GM19372 (cell line): ENCODE measurements at regions not wholly inside any gene's neighbourhood (a gene's known extent, or its start where the extent isn't known, plus 50 kb on each side); places are given as distances from the start of the nearest gene placed in this dataset.

Experiments used
- ATAC-seq: cut with Tn5 transposase; IDR thresholded peaks from one replicate; pipeline ENCODE4 v1.9.1; 2021; ENCODE audit warnings: mild to moderate bottlenecking, low read depth, moderate library complexity; ENCODE audit not compliant: unreplicated experiment

DNA sequence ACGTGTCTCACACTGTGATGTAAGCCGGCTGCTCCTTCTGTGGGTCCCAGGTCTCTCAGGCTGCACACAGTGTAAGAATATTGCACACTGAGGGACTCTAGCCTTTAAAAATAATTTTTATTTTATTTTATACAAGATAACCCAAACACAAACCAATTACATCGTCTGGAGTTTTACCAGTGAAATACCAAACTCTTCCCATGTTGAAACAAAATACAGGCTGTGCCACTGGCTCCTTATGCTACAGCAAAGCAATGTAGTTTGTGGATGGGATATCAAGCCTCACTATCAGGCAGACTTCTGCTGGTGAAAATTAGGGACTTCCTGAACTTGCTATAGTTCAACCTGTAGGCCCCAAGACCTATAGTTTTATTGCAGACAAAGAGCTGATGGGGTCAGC, 311.3 kb upstream of the SLCO3A1 start:
- ATAC-seq: no peak

DNA sequence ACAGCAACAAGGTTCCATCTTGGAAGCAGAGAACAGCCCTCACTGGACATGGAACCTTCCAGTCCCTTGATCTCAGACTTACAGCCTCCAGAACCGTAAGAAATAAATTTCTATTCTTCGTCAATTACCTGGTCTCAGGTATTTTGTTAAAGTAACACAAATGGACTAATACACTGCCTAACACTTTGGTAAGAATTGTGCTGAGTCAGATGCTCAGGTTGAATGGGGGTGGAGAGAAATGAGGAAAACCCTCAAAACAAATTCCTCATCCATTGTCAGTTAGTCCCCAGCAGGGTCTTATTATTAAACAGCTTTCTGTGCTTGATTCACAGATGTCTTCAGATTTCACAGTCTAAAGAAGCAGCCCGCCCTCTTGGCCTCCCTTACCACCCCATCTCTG, 306.2 kb upstream of the SLCO3A1 start:
- no peak for ATAC-seq

DNA sequence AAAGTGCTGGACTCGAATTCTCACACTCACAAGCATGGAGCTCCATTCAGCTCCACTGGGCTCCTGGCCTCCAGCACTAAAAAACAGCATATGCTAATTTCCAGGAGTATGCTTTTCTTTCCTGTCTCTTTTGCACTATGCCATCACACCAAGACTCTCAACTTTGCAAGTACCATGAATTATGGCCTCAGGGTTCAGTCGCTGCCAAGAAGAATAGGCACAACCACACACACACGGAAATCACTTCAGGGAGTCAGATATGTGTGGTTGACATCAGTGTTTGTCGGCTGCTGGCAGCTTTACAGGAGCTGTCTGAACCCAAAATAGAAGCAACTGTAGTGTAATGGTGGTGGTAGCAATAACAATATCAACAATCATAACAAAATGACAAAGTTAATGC, 305.0 kb upstream of the SLCO3A1 start:
- no peak for ATAC-seq

DNA sequence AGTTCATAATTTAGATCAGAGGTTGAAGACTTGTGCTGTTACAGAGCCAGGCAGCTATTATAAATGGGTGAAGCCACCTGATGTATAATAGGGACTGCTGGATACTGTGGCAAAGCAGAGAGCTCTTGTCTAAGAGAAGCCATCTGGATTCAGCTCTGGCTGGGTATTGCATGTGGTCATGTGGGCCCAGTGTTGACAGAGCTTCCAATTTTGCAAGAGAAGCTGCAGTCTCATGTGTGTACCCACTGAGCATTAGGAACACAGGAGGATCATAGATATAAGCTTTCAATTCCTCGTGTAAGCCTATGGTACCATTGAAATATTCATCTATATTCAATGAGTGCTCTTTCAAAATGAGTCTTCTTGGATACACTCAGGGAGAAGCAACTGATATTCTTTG, 303.9 kb upstream of the SLCO3A1 start:
- ATAC-seq: no peak

DNA sequence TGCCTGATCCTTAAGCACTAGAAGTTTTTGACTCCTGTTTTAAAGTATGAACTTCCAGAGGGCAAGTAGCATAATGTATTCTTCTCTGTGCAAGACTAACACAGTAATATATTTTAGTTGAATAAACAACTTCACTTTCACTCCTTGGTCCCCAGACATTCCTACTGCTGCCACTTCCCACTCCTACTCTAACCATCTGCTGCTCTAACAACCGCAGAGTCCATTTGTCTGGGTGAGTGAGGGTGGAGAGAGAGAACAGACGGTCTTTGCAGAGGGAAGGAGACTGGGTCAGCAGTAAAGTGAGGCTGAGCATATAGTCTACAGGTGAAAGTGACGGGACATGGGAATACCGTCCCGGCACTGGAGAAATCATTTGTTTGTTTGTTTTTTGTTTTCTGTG, 301.0 kb upstream of the SLCO3A1 start:
- no peak for ATAC-seq

DNA sequence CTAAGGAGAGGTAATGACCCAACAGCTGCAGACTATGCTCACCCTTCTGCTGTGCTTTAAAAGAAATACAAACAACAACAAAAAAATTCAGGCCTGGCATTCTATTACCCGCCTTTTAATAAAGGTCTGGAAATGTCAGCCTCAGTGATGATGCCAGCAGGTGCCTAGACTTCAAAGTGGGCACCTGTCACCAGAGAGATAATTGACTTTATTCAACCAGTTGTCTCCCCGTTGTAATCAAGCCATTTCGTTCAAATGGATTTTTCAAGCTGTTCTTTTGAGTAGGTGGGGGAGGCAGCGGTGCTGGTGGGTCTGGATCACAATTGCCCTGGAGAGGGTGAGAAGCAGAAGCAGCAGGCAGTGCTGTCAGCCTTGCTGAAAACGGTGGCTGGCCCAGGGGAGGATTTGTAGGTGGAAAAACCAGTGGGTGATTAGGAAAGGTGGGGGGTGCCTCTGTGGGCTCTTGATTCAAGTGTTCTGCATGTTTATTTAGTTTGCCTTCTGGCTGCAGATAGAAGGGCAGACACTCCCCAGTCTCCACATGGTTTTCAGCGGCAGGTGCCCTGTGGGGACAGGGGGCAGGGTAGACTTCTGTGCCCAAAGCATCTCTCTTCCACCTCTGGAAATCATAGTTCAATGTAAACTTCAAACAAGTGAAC, 300.2 kb upstream of the SLCO3A1 start:
- ATAC-seq: no peak

DNA sequence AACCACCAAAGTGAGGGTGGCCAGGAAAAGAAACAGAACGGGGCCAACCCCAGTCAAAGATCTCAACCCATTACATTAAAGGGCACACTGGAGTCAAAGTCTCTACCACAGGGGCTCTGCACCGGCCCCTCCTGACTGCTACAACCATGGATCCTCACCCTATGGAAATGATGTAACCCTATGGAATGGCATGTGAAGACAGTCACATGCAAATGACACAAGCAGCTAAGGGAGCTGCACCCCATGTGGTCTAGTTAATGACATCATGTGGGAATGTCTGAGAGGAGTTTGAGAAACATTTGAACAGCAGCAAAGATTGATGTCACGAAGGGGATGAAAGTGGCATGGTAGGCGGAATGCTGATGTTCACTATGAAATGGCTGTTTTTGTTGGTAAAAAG, 298.2 kb upstream of the SLCO3A1 start:
- ATAC-seq: no peak

DNA sequence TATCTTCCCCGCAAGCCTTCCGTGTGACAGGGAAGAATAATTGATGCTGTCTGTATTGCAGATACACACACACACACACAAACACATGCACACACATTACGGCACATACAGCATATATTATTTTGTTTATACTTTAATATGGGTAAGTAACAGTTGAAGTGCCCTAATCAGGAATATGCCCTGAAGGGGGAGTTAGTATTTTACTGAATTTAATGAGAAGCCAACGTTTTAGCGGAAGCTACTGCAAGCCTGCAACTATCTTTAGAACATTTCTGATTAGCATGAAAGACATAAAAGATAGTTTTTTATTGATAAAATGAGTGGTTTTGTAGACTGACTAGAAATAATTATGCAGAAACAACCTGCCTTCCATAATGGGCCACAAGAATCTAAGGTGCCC, 296.6 kb upstream of the SLCO3A1 start:
- no peak for ATAC-seq

DNA sequence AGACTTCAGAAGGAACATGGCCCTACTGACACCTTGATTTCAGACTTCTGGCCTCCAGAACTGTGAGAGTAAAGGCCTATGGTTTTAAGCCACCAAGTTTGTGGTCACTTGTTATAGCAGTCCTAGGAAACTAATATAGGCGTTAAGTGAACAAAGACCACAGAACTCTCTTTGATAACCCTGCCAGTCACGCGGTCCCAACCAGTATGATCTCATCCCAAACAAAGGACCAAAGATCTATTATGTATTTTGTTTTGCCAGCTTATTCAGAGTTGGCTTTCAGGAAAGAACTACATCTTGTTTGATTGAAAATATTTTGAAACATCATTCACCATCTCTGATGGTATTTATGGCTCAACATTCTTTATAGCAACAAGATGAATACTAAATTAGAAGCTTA, 294.4 kb upstream of the SLCO3A1 start:
- ATAC-seq: no peak

DNA sequence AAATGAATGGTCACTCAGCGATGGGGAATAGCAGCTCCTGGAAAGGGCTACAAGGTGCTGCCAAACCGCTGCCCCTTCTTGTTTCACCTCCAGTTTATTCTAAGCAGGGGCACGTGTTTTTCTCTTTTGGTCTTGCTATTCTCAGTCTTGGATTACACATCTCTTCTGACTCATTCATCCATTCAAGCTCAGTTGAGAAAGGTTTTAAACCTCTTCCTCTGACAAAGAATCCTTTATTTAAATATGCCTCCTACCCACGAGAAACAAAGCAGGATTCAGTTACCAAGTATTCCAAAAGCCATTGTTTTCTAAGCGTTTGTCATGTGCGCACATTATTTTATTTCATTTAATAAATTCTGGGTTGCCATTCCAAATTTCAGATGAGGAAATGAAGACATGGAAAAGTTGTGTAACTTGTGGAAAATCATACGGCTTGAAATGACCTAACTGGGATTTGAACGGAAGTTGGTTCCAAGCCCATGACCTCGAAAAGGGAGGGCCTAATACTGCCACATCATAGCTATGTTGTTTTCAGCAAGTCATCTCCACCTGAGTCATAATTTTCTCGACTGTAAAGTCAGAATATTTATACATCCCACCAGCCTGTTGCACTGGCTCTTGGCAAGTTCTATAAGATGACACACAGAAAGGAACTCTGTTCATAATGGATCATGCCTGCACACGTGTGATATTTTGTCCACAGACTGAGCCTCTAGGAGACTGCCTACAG, 292.0 kb upstream of the SLCO3A1 start:
- no peak for ATAC-seq

DNA sequence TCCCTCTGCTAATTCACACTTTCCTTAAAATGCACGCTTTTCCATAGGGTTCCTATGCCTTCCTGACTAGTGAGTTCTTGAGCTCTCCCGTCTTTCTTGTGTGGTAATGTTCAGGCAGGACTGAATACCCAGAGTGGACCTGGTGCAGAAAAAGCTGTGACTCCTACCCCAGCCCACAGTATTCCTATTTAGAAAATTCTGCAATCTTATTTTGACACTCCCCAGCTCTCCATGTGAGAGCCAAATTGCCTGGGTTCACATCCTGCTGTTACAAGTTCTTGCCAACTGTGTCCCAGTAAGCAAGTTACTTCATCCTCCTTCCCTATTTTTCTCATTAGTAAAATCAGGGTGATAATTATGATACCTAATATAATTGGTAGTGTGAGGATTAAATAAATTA, 290.8 kb upstream of the SLCO3A1 start:
- no peak for ATAC-seq

DNA sequence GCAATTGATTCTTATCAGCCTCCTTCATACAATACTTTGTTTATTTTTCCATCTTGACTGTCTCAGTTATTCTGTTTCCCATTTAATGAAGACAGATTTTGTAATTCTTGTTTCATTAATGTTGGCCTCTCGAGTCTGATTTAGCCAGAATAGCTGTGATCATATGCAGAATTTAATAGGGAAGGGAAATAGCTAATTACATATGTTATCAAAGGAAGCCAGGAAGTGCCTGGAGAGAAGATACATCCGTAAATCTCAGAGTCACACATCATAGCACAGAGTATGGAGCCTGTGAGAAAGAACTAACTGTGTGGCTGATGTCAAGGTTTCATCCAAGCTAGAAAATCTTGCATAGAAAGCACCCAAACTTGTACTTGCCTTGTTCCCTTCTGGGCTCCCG, 288.9 kb upstream of the SLCO3A1 start:
- no peak for ATAC-seq

DNA sequence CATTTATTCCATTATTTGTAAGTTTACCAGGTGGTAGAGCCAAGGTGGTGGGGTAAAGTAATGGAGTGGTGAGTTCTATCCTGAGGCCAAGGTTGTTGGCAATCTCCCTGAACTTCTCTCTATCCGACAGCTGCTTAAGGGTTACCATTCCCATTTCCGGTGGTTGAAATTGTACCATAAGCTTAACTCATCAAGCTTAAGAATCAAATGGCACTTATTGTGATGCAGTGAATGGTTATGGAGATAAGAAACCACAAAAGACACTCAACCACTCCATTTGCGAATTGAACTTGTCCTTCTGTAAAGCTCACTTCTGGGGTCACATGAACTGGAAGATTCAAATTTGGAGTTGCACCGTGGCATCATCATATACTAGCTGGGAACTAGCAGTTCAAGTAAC, 287.4 kb upstream of the SLCO3A1 start:
- ATAC-seq: no peak

DNA sequence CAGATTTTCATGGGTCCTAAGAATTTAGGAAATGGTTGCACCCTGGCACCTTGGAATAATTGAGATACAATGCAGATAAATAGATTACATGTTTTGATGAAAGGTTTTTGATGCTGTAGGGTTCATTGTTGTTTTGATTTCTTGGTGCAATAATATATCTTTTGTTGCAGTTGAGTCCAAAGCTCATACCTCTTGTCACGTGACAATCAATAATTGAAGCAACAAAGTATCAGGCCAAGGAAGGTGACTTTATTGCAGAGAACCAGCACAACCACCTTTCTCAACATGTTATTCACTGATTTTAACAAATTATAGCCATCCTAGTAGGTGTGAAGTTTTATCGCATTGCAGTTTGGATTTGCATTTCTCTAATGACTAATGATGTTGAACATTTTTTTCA, 285.5 kb upstream of the SLCO3A1 start:
- ATAC-seq: no peak

DNA sequence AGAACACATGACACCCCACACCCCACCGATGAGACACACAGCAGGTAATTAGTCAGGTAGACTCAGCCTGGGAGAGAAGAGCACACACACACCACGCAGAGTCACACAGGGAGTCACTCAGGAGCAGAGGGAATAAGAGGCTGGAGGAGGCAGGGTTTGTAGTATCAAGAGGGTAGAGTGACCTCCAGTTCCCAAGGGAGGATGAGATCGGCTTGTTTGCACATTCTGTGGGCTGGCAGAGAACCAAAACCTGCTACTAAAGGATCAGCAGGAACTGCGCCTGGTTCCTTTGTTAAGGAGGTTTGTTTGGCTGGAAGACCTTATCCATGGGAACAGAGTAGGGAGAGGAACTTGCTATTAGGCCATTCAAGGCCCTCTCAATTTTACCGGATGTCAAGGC, 281.4 kb upstream of the SLCO3A1 start:
- no peak for ATAC-seq

DNA sequence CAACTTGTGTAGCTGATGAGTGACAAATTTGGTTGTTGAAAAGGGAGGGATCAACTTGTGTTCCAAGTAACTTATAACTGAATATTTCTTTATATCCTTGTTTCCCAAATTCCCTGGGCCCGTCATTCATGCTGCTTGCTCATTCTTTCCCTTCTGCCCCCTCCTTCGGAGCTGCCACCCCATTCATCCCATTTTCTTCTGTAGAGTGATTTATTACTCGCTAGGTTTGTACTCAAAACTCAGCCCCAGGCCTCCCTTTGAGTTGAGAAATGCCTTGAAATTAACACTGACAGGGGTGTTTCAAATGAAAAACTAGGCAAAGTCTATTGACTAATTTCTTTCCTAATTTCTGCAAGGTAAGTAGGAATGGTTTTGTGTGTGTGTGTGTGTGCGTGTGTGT, 277.4 kb upstream of the SLCO3A1 start:
- no peak for ATAC-seq

DNA sequence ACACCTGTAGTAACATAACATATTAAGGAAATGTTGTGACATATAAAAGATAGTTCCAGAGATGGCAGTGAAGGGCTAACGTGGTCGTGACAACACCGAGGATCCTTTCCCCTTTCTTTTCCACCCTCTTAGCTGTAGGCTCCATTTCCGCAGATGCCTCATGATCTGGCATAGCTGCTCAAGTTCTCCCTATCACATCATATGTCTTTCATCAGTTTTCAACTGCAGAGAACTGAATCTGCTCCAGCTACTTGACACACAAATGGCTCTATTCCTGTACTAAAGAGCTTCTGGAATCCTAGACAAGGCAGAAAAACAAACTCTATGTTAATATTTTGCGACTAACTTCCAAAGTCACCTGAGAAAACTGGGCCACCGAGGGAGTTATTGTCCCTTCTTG, 275.0 kb upstream of the SLCO3A1 start:
- no peak for ATAC-seq

DNA sequence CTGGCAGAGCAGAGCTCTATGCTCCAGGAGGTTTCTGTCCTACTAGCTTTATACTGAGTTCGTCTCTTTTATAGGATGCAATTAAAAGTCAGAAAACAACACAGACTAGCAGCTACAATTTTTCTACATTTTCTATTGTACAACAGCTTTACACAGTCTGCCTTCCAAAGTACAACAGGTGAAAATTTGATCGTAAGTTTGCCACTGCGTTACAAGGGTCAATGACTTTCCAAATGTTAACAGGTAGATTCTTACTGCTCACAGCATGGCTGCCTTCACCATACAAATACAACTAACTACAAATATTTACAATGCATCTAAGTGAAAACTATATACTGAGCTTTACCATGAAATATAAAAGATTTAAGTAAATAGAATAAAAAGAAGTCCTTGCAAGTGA, 268.6 kb upstream of the SLCO3A1 start:
- no peak for ATAC-seq

DNA sequence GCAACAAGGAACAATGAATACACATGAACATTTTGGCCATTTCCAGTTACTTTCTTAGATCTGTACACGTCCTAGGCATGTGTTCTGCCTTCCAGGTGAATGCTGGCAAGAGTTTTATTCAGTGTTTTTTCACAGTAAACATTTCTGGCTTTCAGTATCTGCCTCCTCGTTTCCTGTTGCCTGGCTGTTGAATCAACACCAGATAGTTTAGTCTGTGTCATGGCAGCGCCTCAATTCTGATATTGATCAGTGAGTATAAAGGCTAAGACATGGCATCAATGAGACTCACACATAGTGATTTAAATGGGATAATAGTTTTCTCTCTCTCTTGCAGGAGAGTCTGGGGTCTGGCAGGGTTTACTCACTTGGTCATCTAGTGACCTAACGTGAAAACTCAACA, 266.9 kb upstream of the SLCO3A1 start:
- ATAC-seq: no peak

DNA sequence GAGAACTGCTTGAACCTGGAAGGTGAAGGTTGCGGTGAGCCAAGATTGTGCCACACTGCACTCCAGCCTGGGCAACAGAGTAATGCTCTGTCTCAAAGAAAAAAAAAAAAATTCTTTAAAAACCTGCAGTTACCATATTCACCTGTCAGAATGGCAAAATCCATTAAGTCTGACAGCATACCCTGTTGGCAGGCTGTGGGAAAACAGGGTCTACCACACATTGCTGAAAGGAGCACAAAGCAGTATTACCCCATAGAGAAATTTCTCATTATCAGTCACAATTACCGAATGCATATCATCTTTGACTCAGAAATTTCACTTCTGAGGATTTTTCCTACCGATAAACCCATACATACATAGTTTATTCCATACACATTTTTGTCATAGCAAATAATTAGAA, 264.1 kb upstream of the SLCO3A1 start:
- ATAC-seq: no peak

DNA sequence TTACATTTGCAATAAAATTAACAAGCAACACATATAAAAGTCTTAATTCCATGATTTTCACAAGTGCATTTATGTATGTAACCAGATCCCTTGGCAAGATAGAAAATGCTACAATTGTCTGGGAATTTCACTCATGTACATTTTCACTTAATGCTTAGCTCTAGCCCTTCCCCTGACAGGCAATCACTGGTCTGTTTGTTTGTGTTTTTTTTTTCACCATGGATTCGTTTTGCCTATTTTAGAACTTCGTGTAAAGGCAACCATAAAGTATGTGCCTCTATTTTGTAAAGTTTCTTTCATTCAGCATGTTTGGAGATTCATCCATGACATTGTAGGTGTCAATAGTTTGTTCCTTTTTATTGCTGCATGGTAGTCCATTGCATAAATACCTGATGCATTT, 260.9 kb upstream of the SLCO3A1 start:
- ATAC-seq: no peak

DNA sequence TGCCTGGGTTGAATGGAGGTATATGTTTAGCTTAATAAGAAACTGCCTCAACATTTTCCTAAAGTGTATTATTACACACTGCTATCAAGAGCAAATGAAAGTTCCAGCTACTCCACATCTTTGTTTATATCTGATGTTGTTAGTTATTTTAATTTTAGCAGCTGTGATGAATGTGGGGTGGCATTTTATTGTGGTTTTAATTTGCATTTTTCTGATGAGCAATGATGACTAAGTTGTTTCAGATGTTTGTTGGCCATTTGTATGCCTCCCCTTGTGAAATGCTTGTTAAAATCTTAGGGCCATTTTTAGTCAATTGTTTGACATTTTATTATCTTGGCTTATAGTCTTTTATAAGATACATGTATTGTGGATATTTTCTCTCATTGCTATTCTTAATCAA, 260.4 kb upstream of the SLCO3A1 start:
- ATAC-seq: no peak

DNA sequence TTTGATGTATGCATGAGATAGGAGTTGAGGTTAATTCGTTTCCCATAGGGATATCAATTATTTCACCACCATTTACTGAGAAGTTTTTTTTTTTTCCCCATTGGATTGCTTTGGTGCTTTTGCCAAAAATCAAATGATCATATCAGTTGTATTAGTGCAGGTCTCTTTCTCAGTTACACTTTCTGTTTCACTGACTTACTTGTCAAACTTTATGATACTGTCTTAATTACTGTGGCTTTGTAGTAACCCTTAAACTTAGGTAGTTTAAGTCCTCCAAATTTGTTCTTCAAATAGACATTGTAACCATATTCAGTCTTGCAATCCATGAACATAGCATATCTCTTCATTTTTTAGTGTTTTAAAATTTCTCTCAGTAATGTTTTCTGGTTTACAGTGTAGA, 259.9 kb upstream of the SLCO3A1 start:
- no peak for ATAC-seq
